HCT116 (cell line): ENCODE measurements at regions not wholly inside any gene's neighbourhood (a gene's known extent, or its start where the extent isn't known, plus 50 kb on each side); places are given as distances from the start of the nearest gene placed in this dataset.
A peak's percentile ranks its signal among the peaks of the same experiment; 100 is the strongest.

Source experiments
- CTCF ChIP-seq, 3 experiments: fragments of 200-600 bp in 1 of 3; sonication (generic) in 1 of 3; IDR thresholded peaks in 2 of 3; conservative IDR thresholded peaks in 1 of 3; 2 replicates each; pipeline ENCODE4 v1.5.1; 2012 to 2017; ENCODE audit warnings: low read depth in 2 of 3, low read length in 2 of 3, antibody characterized with exemption in 1 of 3, borderline replicate concordance in 1 of 3, control low read depth in 1 of 3, mild to moderate bottlenecking in 1 of 3, mixed read lengths in 1 of 3, mixed run types in 1 of 3, moderate library complexity in 1 of 3; ENCODE audit not compliant: insufficient read depth in 1 of 3
- ELF1 ChIP-seq: IDR thresholded peaks from 2 replicates; pipeline ENCODE4 v1.6.1; 2012; ENCODE audit warnings: low read depth, borderline replicate concordance
- EZH2 ChIP-seq: fragments of 200-600 bp; sonication (generic); IDR thresholded peaks from 2 replicates; pipeline ENCODE4 v1.6.1; 2017; ENCODE audit warnings: antibody characterized with exemption, mixed run types
- EZH2phosphoT487 ChIP-seq: fragments of 200-600 bp; IDR thresholded peaks from 2 replicates; pipeline ENCODE4 v1.6.1; 2018; ENCODE audit warnings: antibody characterized with exemption, borderline replicate concordance
- MAX ChIP-seq: IDR thresholded peaks from 2 replicates; pipeline ENCODE4 v1.6.1; 2012
- POLR2A ChIP-seq: IDR thresholded peaks from 2 replicates; pipeline ENCODE4 v1.7.0; 2011; ENCODE audit warnings: borderline replicate concordance; ENCODE audit not compliant: insufficient read depth, insufficient read length; ENCODE audit errors: extremely low read depth
- RAD21 ChIP-seq: IDR thresholded peaks from 2 replicates; pipeline ENCODE4 v1.6.1; 2012; ENCODE audit warnings: low read depth, mild to moderate bottlenecking
- REST ChIP-seq: IDR thresholded peaks from 2 replicates; pipeline ENCODE4 v1.6.1; 2012; ENCODE audit warnings: low read depth
- TCF7L2 ChIP-seq: IDR thresholded peaks from 2 replicates; pipeline ENCODE4 v1.7.0; 2011; ENCODE audit warnings: borderline replicate concordance, inconsistent platforms; ENCODE audit not compliant: insufficient read depth, insufficient read length; ENCODE audit errors: extremely low read depth
- YY1 ChIP-seq: IDR thresholded peaks from 2 replicates; pipeline ENCODE4 v1.6.1; 2011; ENCODE audit warnings: low read length, low read depth, moderate library complexity, mild to moderate bottlenecking; ENCODE audit not compliant: insufficient replicate concordance; ENCODE audit errors: extremely low read depth
- ZFX ChIP-seq: fragments of 450-650 bp; IDR thresholded peaks from 2 replicates; pipeline ENCODE4 v1.6.1; 2017

- no peak for TF ChIP-seq CTCF (IDR thresholded peaks at IDR 0.05 in 2 of 3, conservative IDR thresholded peaks at IDR 0.05 in 1 of 3; ENCODE audit: borderline replicate concordance in 1 of 3, insufficient read depth in 1 of 3, low read depth in 2 of 3, low read length in 2 of 3)
- peak; percentile 85 for TF ChIP-seq TCF7L2
- no peak for TF ChIP-seq EZH2phosphoT487
- no peak for TF ChIP-seq YY1
- TF ChIP-seq REST, result no peak
- no peak for TF ChIP-seq RAD21
- no peak for TF ChIP-seq EZH2
- no peak for TF ChIP-seq ZFX
- peak; percentile 70 for TF ChIP-seq MAX
- TF ChIP-seq ELF1, result no peak
- peak; percentile 4 for TF ChIP-seq POLR2A
These were observed 102.9 kb upstream of the ARMC3 start for GRCh38 chr10:22824984-22825383.
